H9 (cell line): ENCODE measurements at regions not wholly inside any gene's neighbourhood (a gene's known extent, or its start where the extent isn't known, plus 50 kb on each side); places are given as distances from the start of the nearest gene placed in this dataset.

ENCODE experiments used
- DNase-seq: peaks from one replicate; pipeline ENCODE4 v3.0.0-alpha.2; 2017
- H2AFZ ChIP-seq: one replicate; pipeline ENCODE4 v1.6.1; 2013; ENCODE audit warnings: mild to moderate bottlenecking, low read length, control low read depth, moderate library complexity
- H2AK5ac ChIP-seq: 2 replicates; pipeline ENCODE4 v1.6.1; 2013; ENCODE audit warnings: low read length, control low read depth, mixed read lengths; ENCODE audit not compliant: insufficient read length
- H2BK120ac ChIP-seq: one replicate; pipeline ENCODE4 v1.6.1; 2013; ENCODE audit warnings: low read depth, mild to moderate bottlenecking, low read length, control low read depth, inconsistent platforms; ENCODE audit not compliant: poor library complexity, severe bottlenecking
- H2BK12ac ChIP-seq: 2 replicates; pipeline ENCODE4 v1.6.1; 2013; ENCODE audit warnings: low read length, control low read depth, mixed read lengths, low read depth; ENCODE audit not compliant: insufficient read length
- H2BK15ac ChIP-seq: 2 replicates; pipeline ENCODE4 v1.6.1; 2013; ENCODE audit warnings: low read depth, low read length, control low read depth
- H2BK20ac ChIP-seq: one replicate; pipeline ENCODE4 v1.6.1; 2013; ENCODE audit warnings: low read depth, mild to moderate bottlenecking, low read length, control low read depth, inconsistent platforms; ENCODE audit not compliant: poor library complexity, severe bottlenecking
- H2BK5ac ChIP-seq: 2 replicates; pipeline ENCODE4 v1.6.1; 2013; ENCODE audit warnings: low read length, control low read depth, mixed read lengths; ENCODE audit not compliant: insufficient read length
- H3K14ac ChIP-seq: 2 replicates; pipeline ENCODE4 v1.6.1; 2013; ENCODE audit warnings: low read length, control low read depth; ENCODE audit not compliant: insufficient read depth
- H3K18ac ChIP-seq: 2 replicates; pipeline ENCODE4 v1.6.1; 2013; ENCODE audit warnings: low read depth, mild to moderate bottlenecking, mixed read lengths, low read length, control low read depth; ENCODE audit not compliant: insufficient read length
- H3K23ac ChIP-seq: 2 replicates; pipeline ENCODE4 v1.6.1; 2013; ENCODE audit warnings: low read length, control low read depth, mixed read lengths, low read depth; ENCODE audit not compliant: insufficient read length
- H3K23me2 ChIP-seq: 2 replicates; pipeline ENCODE4 v1.6.1; 2013; ENCODE audit warnings: low read depth, mild to moderate bottlenecking, mixed read lengths, low read length, control low read depth; ENCODE audit not compliant: insufficient read length, poor library complexity, severe bottlenecking
- H3K27ac ChIP-seq: 2 replicates; pipeline ENCODE4 v1.5.1; 2013; ENCODE audit warnings: low read length, control low read depth, mixed read lengths, low read depth; ENCODE audit not compliant: insufficient read length
- H3K27me3 ChIP-seq: 2 replicates; pipeline ENCODE4 v1.6.1; 2013; ENCODE audit warnings: low read length, control low read depth, inconsistent platforms; ENCODE audit not compliant: insufficient read depth
- H3K4ac ChIP-seq: 2 replicates; pipeline ENCODE4 v1.6.1; 2013; ENCODE audit warnings: low read depth, mild to moderate bottlenecking, control low read depth, inconsistent platforms, low read length, moderate library complexity
- H3K4me1 ChIP-seq: 2 replicates; pipeline ENCODE4 v1.6.1; 2013; ENCODE audit warnings: low read length, control low read depth, inconsistent platforms; ENCODE audit not compliant: insufficient read depth
- H3K4me2 ChIP-seq: 2 replicates; pipeline ENCODE4 v1.6.1; 2013; ENCODE audit warnings: low read length, control low read depth, mixed read lengths; ENCODE audit not compliant: insufficient read length, insufficient read depth
- H3K56ac ChIP-seq: 2 replicates; pipeline ENCODE4 v1.6.1; 2013; ENCODE audit warnings: low read depth, mild to moderate bottlenecking, mixed read lengths, low read length, control low read depth; ENCODE audit not compliant: insufficient read length
- H3K79me1 ChIP-seq: 2 replicates; pipeline ENCODE4 v1.6.1; 2013; ENCODE audit warnings: low read depth, mild to moderate bottlenecking, moderate library complexity, low read length, control low read depth, inconsistent platforms; ENCODE audit not compliant: insufficient read depth, poor library complexity, severe bottlenecking
- H3K79me2 ChIP-seq: 2 replicates; pipeline ENCODE4 v1.6.1; 2013; ENCODE audit warnings: low read length, control low read depth, inconsistent platforms; ENCODE audit not compliant: insufficient read depth
- H3K9ac ChIP-seq: 2 replicates; pipeline ENCODE4 v1.6.1; 2013; ENCODE audit warnings: low read length, control low read depth, mixed read lengths; ENCODE audit not compliant: insufficient read length; ENCODE audit errors: extremely low read depth
- H3K9me3 ChIP-seq: one replicate; pipeline ENCODE4 v1.6.1; 2013; ENCODE audit warnings: low read depth, low read length, inconsistent platforms; ENCODE audit not compliant: control insufficient read depth
- H3T11ph ChIP-seq: one replicate; pipeline ENCODE4 v1.6.1; 2013; ENCODE audit warnings: mild to moderate bottlenecking, low read length, control low read depth, inconsistent platforms
- H4K20me1 ChIP-seq: one replicate; pipeline ENCODE4 v1.6.1; 2013; ENCODE audit not compliant: control insufficient read depth, insufficient read length, insufficient read depth
- H4K5ac ChIP-seq: 2 replicates; pipeline ENCODE4 v1.6.1; 2013; ENCODE audit warnings: low read depth, mild to moderate bottlenecking, mixed read lengths, low read length, control low read depth; ENCODE audit not compliant: insufficient read length
- H4K8ac ChIP-seq: replicated peaks from 2 replicates; pipeline ENCODE4 v1.6.1; 2013; ENCODE audit warnings: low read length, control low read depth, mixed read lengths, low read depth; ENCODE audit not compliant: insufficient read length
- H4K91ac ChIP-seq: 2 replicates; pipeline ENCODE4 v1.6.1; 2013; ENCODE audit warnings: low read depth, mild to moderate bottlenecking, moderate library complexity, mixed read lengths, low read length, control low read depth; ENCODE audit not compliant: insufficient read length
- H3K27ac Mint-ChIP-seq, 3 experiments: 2 replicates in 2 of 3; 3 replicates in 1 of 3; pipeline ENCODE4 v1.8.0; 2020 to 2021; ENCODE audit warnings: mixed read lengths in 3 of 3, mild to moderate bottlenecking in 1 of 3, moderate library complexity in 1 of 3
- H3K27me3 Mint-ChIP-seq: 2 replicates; pipeline ENCODE4 v1.8.0; 2021; ENCODE audit warnings: low read depth, mild to moderate bottlenecking, moderate library complexity, mixed read lengths
- H3K36me3 Mint-ChIP-seq, 3 experiments: 2 replicates in 2 of 3; 3 replicates in 1 of 3; pipeline ENCODE4 v1.8.0; 2020 to 2021; ENCODE audit warnings: low read depth in 3 of 3, mixed read lengths in 3 of 3; ENCODE audit not compliant: insufficient read depth in 1 of 3
- H3K4me1 Mint-ChIP-seq, 2 experiments: 2 replicates each; pipeline ENCODE4 v1.8.0; 2020; ENCODE audit warnings: mixed read lengths in 2 of 2
- H3K4me3 Mint-ChIP-seq, 2 experiments: 2 replicates in 1 of 2; 3 replicates in 1 of 2; pipeline ENCODE4 v1.8.0; 2020 to 2021; ENCODE audit warnings: mild to moderate bottlenecking in 2 of 2, mixed read lengths in 2 of 2, moderate library complexity in 1 of 2
- H3K9me3 Mint-ChIP-seq, 2 experiments: 2 replicates in 1 of 2; 3 replicates in 1 of 2; pipeline ENCODE4 v1.8.0; 2020; ENCODE audit warnings: mild to moderate bottlenecking in 2 of 2, mixed read lengths in 2 of 2, moderate library complexity in 1 of 2
- CTCF ChIP-seq: fragments of 200-600 bp; sonication (generic); conservative IDR thresholded peaks from 3 replicates; pipeline ENCODE4 v1.8.0; 2021; ENCODE audit warnings: antibody characterized with exemption, mild to moderate bottlenecking
- WGBS: extraction: QIAGEN DNeasy Blood & Tissue Kit; methylation state at CpG from one replicate; pipeline ENCODE4 v1.1.7; 2013; ENCODE audit warnings: missing lambda C conversion rate, low lambda C conversion rate, mixed read lengths; ENCODE audit not compliant: insufficient read length; ENCODE audit errors: extremely low coverage; 5-methylcytosine and 5-hydroxymethylcytosine counted together

DNA sequence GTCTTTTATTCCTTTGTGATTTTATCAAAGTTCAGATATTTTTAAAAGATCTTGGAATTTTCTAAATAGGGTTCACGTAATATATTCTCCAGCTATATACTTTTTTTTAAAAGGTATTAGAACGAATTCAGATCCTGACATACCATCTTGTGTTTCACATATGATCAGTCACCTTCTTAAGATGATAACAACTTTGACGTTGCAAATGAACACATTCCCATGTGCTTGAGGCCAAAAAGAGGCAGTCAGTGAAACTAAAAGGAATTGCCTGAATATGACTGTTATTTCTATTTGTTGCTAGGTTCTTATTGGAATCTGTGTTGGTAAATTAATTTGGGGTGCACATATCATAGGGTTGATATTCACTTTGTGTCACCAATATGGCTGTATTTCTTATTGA, 310.1 kb downstream of the MDFIC start:
- no peak overlapping the region for H2AFZ ChIP-seq
- H3K23ac ChIP-seq: no peak overlapping the region
- Mint-ChIP-seq H3K27ac (no peak overlapping the region), H3K4me1 (peaks cover under 1 to 3% of the 10 kb centered on the region in 2 experiments; a peak in 2 of 4 replicates), H3K36me3 (no peaks in the 10 kb centered on the region), H3K27me3 (peaks cover 93% of the 10 kb centered on the region), H3K9me3 (peaks cover 5% of the 10 kb centered on the region in 2 experiments; a peak in 3 of 5 replicates), H3K4me3 (no peak overlapping the region)
- peaks cover 26% of the 10 kb centered on the region for H3K27me3 ChIP-seq
- H3K79me2 ChIP-seq: no peaks in the 10 kb centered on the region
- no peak overlapping the region for H3T11ph ChIP-seq
- H3K56ac ChIP-seq: no peak overlapping the region
- H2BK15ac ChIP-seq: no peak overlapping the region
- no peak overlapping the region for H3K4me2 ChIP-seq
- H2BK12ac ChIP-seq: no peak overlapping the region
- H3K9me3 ChIP-seq: no peaks in the 10 kb centered on the region
- H3K18ac ChIP-seq: no peak overlapping the region
- H3K4ac ChIP-seq: no peak overlapping the region
- no peak overlapping the region for H2BK20ac ChIP-seq
- no peaks in the 10 kb centered on the region for H3K23me2 ChIP-seq
- H3K14ac ChIP-seq: no peak overlapping the region
- H3K9ac ChIP-seq: no peak overlapping the region
- no peak overlapping the region for H2BK5ac ChIP-seq
- DNase-seq: no peak
- no peak for TF ChIP-seq CTCF
- no peaks in the 10 kb centered on the region for H3K79me1 ChIP-seq
- no peaks in the 10 kb centered on the region for H3K4me1 ChIP-seq
- H4K5ac ChIP-seq: no peak overlapping the region
- no CpG with 5 or more reads among the region's 3 CpGs for WGBS
- H3K27ac ChIP-seq: no peak overlapping the region
- no peak overlapping the region for H2BK120ac ChIP-seq
- H4K91ac ChIP-seq: no peak overlapping the region
- no peak overlapping the region for H2AK5ac ChIP-seq
- H4K20me1 ChIP-seq: no peaks in the 10 kb centered on the region
- no peak overlapping the region for H4K8ac ChIP-seq
